Smooth muscle cell (in vitro differentiated cells): ENCODE measurements at regions not wholly inside any gene's neighbourhood (a gene's known extent, or its start where the extent isn't known, plus 50 kb on each side); places are given as distances from the start of the nearest gene placed in this dataset.

Source experiments
- DNase-seq: peaks from one replicate; lab custom pipeline; 2025; ENCODE audit not compliant: unreplicated experiment; lab: John Stamatoyannopoulos, UW
- H2AFZ ChIP-seq: fragments of 200-600 bp; sonication (generic); 2 replicates; pipeline ENCODE4 v1.6.0; 2016; ENCODE audit warnings: antibody characterized with exemption, low read depth, mild to moderate bottlenecking
- H3F3A ChIP-seq: fragments of 200-600 bp; sonication (generic); 2 replicates; pipeline ENCODE4 v1.6.0; 2017; ENCODE audit warnings: antibody characterized with exemption, low read depth
- H3K27ac ChIP-seq: fragments of 200-600 bp; sonication (generic); 2 replicates; pipeline ENCODE4 v1.5.1; 2016; ENCODE audit warnings: low read depth, mild to moderate bottlenecking
- H3K27me3 ChIP-seq: fragments of 200-600 bp; sonication (generic); 2 replicates; pipeline ENCODE4 v1.6.1; 2016; ENCODE audit warnings: low read depth, mild to moderate bottlenecking
- H3K36me3 ChIP-seq: fragments of 200-600 bp; sonication (generic); 2 replicates; pipeline ENCODE4 v1.5.1; 2016; ENCODE audit warnings: low read depth
- H3K4me1 ChIP-seq: fragments of 200-600 bp; sonication (generic); 2 replicates; pipeline ENCODE4 v1.5.1; 2016; ENCODE audit warnings: low read depth
- H3K4me2 ChIP-seq: fragments of 200-600 bp; sonication (generic); 2 replicates; pipeline ENCODE4 v1.6.0; 2016; ENCODE audit warnings: mild to moderate bottlenecking
- H3K4me3 ChIP-seq: fragments of 200-600 bp; sonication (generic); 2 replicates; pipeline ENCODE4 v1.5.1; 2016; ENCODE audit warnings: mild to moderate bottlenecking
- H3K79me2 ChIP-seq: fragments of 200-600 bp; sonication (generic); 2 replicates; pipeline ENCODE4 v1.6.0; 2016; ENCODE audit warnings: low read depth, mild to moderate bottlenecking
- H3K9ac ChIP-seq: fragments of 200-600 bp; sonication (generic); 2 replicates; pipeline ENCODE4 v1.6.0; 2016; ENCODE audit warnings: low read depth
- H3K9me3 ChIP-seq: fragments of 200-600 bp; sonication (generic); replicated peaks from 2 replicates; pipeline ENCODE4 v1.5.1; 2016; ENCODE audit warnings: low read depth
- H4K20me1 ChIP-seq: fragments of 200-600 bp; sonication (generic); 2 replicates; pipeline ENCODE4 v1.6.0; 2016; ENCODE audit warnings: low read depth
- CTCF ChIP-seq: fragments of 200-600 bp; sonication (generic); IDR thresholded peaks from 2 replicates; pipeline ENCODE4 v1.5.1; 2017; ENCODE audit warnings: borderline replicate concordance, mild to moderate bottlenecking, antibody characterized with exemption; ENCODE audit not compliant: insufficient read depth, poor library complexity, severe bottlenecking
- WGBS: methylation state at CpG from one replicate; pipeline ENCODE4 v1.1.7; 2016; ENCODE audit warnings: low lambda C conversion rate; 5-methylcytosine and 5-hydroxymethylcytosine counted together

DNA sequence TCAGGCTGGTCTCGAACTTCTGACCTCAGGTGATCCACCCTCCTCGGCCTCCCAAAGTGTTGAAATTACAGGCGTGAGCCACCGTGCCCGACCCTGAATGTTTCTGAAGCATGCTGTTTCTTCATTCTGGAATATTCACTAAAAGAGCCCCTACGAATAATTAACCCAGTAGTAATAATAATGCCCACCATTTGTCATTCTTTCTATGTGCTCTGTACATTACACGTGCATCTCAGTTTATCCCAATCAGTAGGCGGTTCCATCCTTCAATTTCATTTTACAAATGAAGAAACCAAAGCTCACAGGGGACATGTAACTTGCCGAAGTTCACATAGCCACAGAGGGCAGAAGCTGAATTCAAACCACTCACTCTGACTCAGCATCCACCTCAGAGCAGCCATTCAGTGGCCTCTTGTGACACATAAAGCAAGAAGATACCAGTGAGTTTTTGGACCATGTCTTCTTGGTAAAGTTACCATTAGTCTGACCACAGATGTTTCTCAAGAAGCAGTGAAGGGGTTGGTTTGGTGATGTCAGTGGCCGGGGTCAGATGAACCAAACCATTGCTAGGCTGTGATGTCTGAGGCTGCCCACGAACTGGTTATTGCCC lies 71.9 kb upstream of the DUSP5 start:
- no peaks in the 10 kb centered on the region for H3K9me3 ChIP-seq
- no peaks in the 10 kb centered on the region for H3F3A ChIP-seq
- TF ChIP-seq CTCF, result no peak
- no peaks in the 10 kb centered on the region for H3K36me3 ChIP-seq
- H3K27ac ChIP-seq, result peak overlapping the region; percentile 70
- H3K4me3 ChIP-seq, result no peak overlapping the region
- no peak for DNase-seq
- 86% methylated on average over 11 of the region's 11 CpGs for WGBS
- no peak overlapping the region for H3K9ac ChIP-seq
- H4K20me1 ChIP-seq, result no peaks in the 10 kb centered on the region
- H2AFZ ChIP-seq, result no peak overlapping the region
- no peaks in the 10 kb centered on the region for H3K4me1 ChIP-seq
- peak overlapping the region; percentile 6 for H3K4me2 ChIP-seq
- H3K27me3 ChIP-seq, result no peaks in the 10 kb centered on the region
- H3K79me2 ChIP-seq, result no peaks in the 10 kb centered on the region

DNA sequence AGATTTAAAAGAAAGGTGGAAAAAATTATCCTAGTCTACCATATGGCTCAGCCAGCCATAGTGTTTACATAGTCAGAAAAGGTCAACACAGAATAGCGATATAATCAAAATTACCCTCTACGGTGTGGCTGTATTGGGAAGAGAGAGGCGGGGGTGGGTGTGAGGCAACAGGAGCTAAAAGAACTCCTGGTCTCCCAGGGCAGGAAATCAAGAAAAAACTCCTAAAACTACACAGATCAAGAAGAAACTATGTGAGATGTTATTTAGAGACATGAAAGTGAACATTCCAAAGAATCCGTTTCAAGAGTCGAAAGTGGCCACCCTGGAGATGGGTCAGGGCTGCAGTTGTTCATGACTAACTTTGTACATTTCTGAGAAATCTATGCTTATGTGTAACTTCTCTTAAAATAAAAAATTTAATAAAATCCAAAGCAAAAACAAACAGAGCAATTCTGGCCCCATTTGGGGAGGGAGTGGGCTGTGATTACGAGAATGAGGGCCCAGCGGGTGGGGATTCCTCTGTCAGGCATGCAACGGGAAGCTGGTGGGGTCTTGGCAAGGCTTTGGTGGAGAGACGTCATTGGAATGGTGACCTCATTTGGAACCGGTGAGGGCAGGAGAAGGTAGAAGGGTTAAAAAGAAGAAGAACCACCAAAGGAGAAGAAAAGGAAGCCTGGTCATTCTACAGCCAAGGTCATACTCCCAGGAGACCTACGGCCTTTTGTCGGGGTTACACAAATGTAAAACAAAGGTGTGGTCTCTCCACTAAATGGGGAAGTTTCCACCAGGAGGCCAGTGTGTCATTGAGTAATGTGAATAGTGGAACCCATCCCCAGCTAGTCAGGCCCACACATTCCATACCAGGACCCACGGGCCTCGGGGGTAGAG lies 71.2 kb upstream of the DUSP5 start:
- no peak for DNase-seq
- H3F3A ChIP-seq, result no peaks in the 10 kb centered on the region

GRCh38 chr10:110429301-110429700 lies 68.4 kb upstream of the DUSP5 start:
- Histone ChIP-seq H3K4me2 (no peak overlapping the region), H4K20me1 (no peaks in the 10 kb centered on the region), H3K27me3 (no peaks in the 10 kb centered on the region), H3K4me3 (no peak overlapping the region), H3K36me3 (no peaks in the 10 kb centered on the region), H3F3A (no peaks in the 10 kb centered on the region), H3K9ac (no peak overlapping the region), H2AFZ (no peak overlapping the region), H3K27ac (no peak overlapping the region), H3K9me3 (no peaks in the 10 kb centered on the region), H3K79me2 (no peaks in the 10 kb centered on the region), H3K4me1 (no peaks in the 10 kb centered on the region)
- 53% methylated on average over 2 of the region's 2 CpGs for WGBS
- TF ChIP-seq CTCF, result no peak
- no peak for DNase-seq

More for the DNA sequence above, 71.2 kb upstream of the DUSP5 start:
- Histone ChIP-seq H2AFZ (no peak overlapping the region), H3K27ac (peak overlapping the region; percentile 70), H3K4me3 (no peak overlapping the region), H3K4me2 (peak overlapping the region; percentile 6), H3K27me3 (no peaks in the 10 kb centered on the region), H3K36me3 (no peaks in the 10 kb centered on the region), H3K79me2 (no peaks in the 10 kb centered on the region), H3K9me3 (no peaks in the 10 kb centered on the region), H3K4me1 (no peaks in the 10 kb centered on the region), H3K9ac (no peak overlapping the region), H4K20me1 (no peaks in the 10 kb centered on the region)
- 76% methylated on average over 14 of the region's 14 CpGs for WGBS
- no peak for TF ChIP-seq CTCF
